A673 (cell line): ENCODE measurements at regions not wholly inside any gene's neighbourhood (a gene's known extent, or its start where the extent isn't known, plus 50 kb on each side); places are given as distances from the start of the nearest gene placed in this dataset.

Experiments
- BruUV-seq: library from RNA; stranded (reverse); fragments of 400-500 nt; replicated peaks from 2 replicates; lab custom pipeline; 2021; lab: Mats Ljungman, UMichigan
- CTCF ChIA-PET: fragments of 300-600 bp; sonication (Branson Sonifier 250); formaldehyde crosslinking; loops from one replicate; lab custom pipeline; 2022; ENCODE audit warnings: antibody characterized with exemption; lab: Charles Lee
- POLR2A ChIA-PET: fragments of 300-600 bp; sonication (Branson Sonifier 250); formaldehyde crosslinking; loops from one replicate; lab custom pipeline; 2022; ENCODE audit warnings: antibody characterized with exemption; ENCODE audit not compliant: low non-redundant PET; lab: Charles Lee
- DNase-seq: peaks from one replicate; pipeline ENCODE4 v3.0.0-alpha.2; 2015; ENCODE audit warnings: low spot score
- H3K27ac ChIP-seq: fragments of 200-600 bp; sonication (generic); 2 replicates; pipeline ENCODE4 v1.5.1; 2016; ENCODE audit warnings: mixed run types, low read depth, mild to moderate bottlenecking, mixed read lengths, antibody characterized with exemption, low read length; ENCODE audit not compliant: poor library complexity, severe bottlenecking
- H3K27me3 ChIP-seq: fragments of 200-600 bp; sonication (generic); replicated peaks from 2 replicates; pipeline ENCODE4 v1.6.1; 2017; ENCODE audit warnings: mixed run types, low read depth, mild to moderate bottlenecking, mixed read lengths, antibody characterized with exemption, low read length; ENCODE audit not compliant: insufficient read depth, poor library complexity
- H3K36me3 ChIP-seq: fragments of 200-600 bp; sonication (generic); 2 replicates; pipeline ENCODE4 v1.6.1; 2016; ENCODE audit warnings: mixed run types, mild to moderate bottlenecking, mixed read lengths, antibody characterized with exemption, low read length; ENCODE audit not compliant: insufficient read depth, poor library complexity, severe bottlenecking
- H3K4me1 ChIP-seq: fragments of 200-600 bp; sonication (generic); 2 replicates; pipeline ENCODE4 v1.6.1; 2017; ENCODE audit warnings: mixed run types, mild to moderate bottlenecking, mixed read lengths, antibody characterized with exemption, low read length; ENCODE audit not compliant: insufficient read depth, poor library complexity, severe bottlenecking
- H3K4me3 ChIP-seq: fragments of 200-600 bp; sonication (generic); 2 replicates; pipeline ENCODE4 v1.5.1; 2016; ENCODE audit warnings: low read depth, mixed run types, mild to moderate bottlenecking, mixed read lengths, low read length; ENCODE audit not compliant: poor library complexity, severe bottlenecking
- H3K9me3 ChIP-seq: fragments of 200-600 bp; sonication (generic); 2 replicates; pipeline ENCODE4 v1.6.1; 2016; ENCODE audit warnings: mixed run types, low read depth, mild to moderate bottlenecking, mixed read lengths, antibody characterized with exemption, low read length; ENCODE audit not compliant: poor library complexity, severe bottlenecking
- EZH2 ChIP-seq: fragments of 200-600 bp; sonication (generic); IDR thresholded peaks from 2 replicates; pipeline ENCODE4 v1.6.1; 2017; ENCODE audit warnings: borderline replicate concordance, low read depth, mild to moderate bottlenecking, mixed read lengths, antibody characterized with exemption, low read length; ENCODE audit not compliant: poor library complexity, severe bottlenecking
- intact Hi-C: fragments of 100-400 bp; cut with micrococcal nuclease; formaldehyde crosslinking; loops from one replicate; pipeline ENCODE4 v1.10.0; 2022; ENCODE audit not compliant: unreplicated experiment
- TF ChIP-seq, protein P1 (sequence below): fragments of 300-800, 200-600 bp; sonication (generic); conservative IDR thresholded peaks from 2 replicates; pipeline ENCODE4 v1.5.1; 2017; ENCODE audit warnings: low read depth, mild to moderate bottlenecking, antibody characterized with exemption, low read length, moderate library complexity, mixed read lengths

DNA sequence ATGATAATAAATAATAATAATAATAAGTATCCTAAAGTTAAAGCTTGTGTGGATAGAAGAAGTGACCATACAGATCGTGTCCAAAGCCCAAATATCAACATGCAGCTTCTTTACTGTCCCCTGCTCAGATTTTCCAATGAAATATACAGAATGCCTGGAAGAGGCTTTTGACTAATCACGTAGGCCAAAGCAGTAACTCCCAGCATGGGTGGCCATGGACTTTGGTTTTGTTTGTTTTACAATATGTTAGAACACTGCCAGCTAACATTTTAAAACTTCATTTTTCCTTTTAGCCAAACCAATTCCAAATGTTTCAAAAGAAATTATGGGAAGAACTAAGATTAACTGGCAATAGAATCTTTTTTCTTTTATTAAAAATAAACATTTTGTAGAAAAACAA, 400.0 kb upstream of the FLRT2 start:
- ChIA-PET POLR2A (no interaction called here), CTCF (no interaction called here)
- intact Hi-C loops, result no loop called here
- Histone ChIP-seq H3K36me3 (no peaks in the 10 kb centered on the region), H3K27ac (no peak overlapping the region), H3K4me1 (no peaks in the 10 kb centered on the region), H3K9me3 (no peaks in the 10 kb centered on the region), H3K27me3 (no peaks in the 10 kb centered on the region), H3K4me3 (no peak overlapping the region)
- no TSS peak for BruUV-seq
- no peak for TF ChIP-seq EZH2
- DNase-seq, result no peak

DNA sequence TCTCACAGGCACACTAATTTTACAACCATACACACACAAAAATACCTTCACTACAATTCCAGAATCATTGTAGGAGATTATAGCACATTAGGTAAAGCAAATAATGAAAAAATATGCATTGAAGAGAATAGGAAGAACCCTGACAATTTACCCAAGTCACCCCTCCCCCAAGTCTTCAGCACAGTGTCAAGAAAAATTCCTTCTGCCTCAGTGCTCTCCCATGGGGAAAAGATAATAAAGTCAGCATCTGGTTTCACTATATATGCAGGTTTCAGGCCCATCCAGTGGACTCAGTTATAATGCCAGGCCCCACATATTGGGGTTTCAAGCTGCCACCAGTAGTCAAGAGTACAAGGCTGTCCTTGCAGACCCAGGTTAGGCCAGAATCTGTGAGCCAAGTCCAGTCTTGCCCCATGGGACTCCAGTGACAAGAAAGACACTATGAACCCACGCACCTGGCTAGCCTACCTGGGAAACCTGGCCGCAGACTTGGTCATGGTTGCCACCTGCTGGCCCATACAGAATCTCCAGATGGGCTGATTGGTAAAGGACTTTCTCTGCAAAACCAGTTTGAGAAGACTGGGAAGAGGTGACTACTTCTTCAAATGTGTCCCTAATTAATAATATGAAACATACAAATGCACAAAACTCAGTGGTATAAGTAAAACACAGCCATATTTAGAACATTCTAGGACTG, 398.6 kb upstream of the FLRT2 start:
- H3K27ac ChIP-seq, result no peak overlapping the region
- ChIA-PET CTCF (no interaction called here), POLR2A (no interaction called here)
- no peaks in the 10 kb centered on the region for H3K9me3 ChIP-seq
- DNase-seq, result no peak
- no TSS peak for BruUV-seq
- H3K27me3 ChIP-seq, result no peaks in the 10 kb centered on the region
- no peaks in the 10 kb centered on the region for H3K4me1 ChIP-seq
- no peak for TF ChIP-seq EZH2
- TF ChIP-seq, protein P1, sequence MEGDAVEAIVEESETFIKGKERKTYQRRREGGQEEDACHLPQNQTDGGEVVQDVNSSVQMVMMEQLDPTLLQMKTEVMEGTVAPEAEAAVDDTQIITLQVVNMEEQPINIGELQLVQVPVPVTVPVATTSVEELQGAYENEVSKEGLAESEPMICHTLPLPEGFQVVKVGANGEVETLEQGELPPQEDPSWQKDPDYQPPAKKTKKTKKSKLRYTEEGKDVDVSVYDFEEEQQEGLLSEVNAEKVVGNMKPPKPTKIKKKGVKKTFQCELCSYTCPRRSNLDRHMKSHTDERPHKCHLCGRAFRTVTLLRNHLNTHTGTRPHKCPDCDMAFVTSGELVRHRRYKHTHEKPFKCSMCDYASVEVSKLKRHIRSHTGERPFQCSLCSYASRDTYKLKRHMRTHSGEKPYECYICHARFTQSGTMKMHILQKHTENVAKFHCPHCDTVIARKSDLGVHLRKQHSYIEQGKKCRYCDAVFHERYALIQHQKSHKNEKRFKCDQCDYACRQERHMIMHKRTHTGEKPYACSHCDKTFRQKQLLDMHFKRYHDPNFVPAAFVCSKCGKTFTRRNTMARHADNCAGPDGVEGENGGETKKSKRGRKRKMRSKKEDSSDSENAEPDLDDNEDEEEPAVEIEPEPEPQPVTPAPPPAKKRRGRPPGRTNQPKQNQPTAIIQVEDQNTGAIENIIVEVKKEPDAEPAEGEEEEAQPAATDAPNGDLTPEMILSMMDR, result peak; percentile 20; the same call in 1 of the 2 replicates
- no peak overlapping the region for H3K4me3 ChIP-seq
- H3K36me3 ChIP-seq, result no peaks in the 10 kb centered on the region
- intact Hi-C loops, result no loop called here

DNA sequence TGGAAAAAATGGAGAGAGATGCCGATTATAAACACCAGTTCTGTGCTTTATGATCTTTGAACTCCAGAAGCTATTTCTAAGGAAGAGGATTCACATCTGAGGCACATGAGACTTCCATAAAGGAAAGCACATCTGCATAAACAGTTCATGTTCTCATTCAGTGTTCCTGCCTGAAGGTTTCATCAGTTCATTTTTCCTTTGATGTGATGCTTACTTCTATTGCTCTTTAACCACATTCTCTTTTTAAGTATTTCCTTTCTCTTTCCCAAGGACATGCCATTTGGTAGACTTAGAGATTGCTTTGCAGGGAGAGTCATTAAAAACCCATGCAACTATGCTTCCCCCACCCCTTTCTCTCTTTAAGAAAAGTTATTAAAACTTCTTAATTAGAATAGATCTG, 387.0 kb upstream of the FLRT2 start:
- H3K27ac ChIP-seq, result no peak overlapping the region
- no TSS peak for BruUV-seq
- no peaks in the 10 kb centered on the region for H3K4me1 ChIP-seq
- intact Hi-C loops, result no loop called here
- ChIA-PET POLR2A (no interaction called here), CTCF (no interaction called here)
- DNase-seq, result no peak
- H3K4me3 ChIP-seq, result no peak overlapping the region
- TF ChIP-seq EZH2, result no peak
- TF ChIP-seq, protein P1, result no peak
- no peaks in the 10 kb centered on the region for H3K27me3 ChIP-seq
- H3K9me3 ChIP-seq, result peaks cover 4% of the 10 kb centered on the region
- H3K36me3 ChIP-seq, result no peaks in the 10 kb centered on the region

DNA sequence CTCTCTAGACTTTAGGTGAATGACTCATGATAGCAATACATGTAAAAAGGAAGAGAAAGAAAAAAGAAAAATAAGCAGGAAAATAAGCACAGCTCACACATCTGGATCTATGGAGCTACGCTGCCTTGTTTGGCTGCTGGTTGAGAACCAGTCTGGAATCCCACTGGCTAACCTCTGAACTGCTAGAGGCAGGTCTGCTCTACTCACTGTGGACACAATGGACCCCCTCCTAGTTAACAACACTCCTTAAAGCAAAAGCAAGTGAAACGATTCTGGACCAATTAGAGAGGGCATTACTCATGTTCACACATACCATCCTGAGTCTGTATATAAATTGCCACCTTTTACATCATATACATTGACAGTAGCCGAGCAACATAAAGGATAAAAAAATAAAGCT, 383.2 kb upstream of the FLRT2 start:
- intact Hi-C loops, result no loop called here
- no peak overlapping the region for H3K27ac ChIP-seq
- no TSS peak for BruUV-seq
- H3K4me3 ChIP-seq, result no peak overlapping the region
- TF ChIP-seq, protein P1, result no peak
- no peak for TF ChIP-seq EZH2
- H3K27me3 ChIP-seq, result no peaks in the 10 kb centered on the region
- CTCF ChIA-PET, result no interaction called here
- DNase-seq, result no peak
- peaks cover 7% of the 10 kb centered on the region for H3K9me3 ChIP-seq
- POLR2A ChIA-PET, result no interaction called here
- no peaks in the 10 kb centered on the region for H3K36me3 ChIP-seq
- no peaks in the 10 kb centered on the region for H3K4me1 ChIP-seq
